HK-2 (cell line): ENCODE measurements at regions not wholly inside any gene's neighbourhood (a gene's known extent, or its start where the extent isn't known, plus 50 kb on each side); places are given as distances from the start of the nearest gene placed in this dataset.
"Not testable (repeated sequence)": the region's sequence is repeated elsewhere in the genome, so short reads cannot be mapped to it uniquely, and the experiment has no call there.

Source experiments
- DNase-seq: peaks from one replicate; pipeline ENCODE4 v3.0.0-alpha.2; 2018; ENCODE audit not compliant: unreplicated experiment

GRCh38 chr3:163555918-163556317, 1522.4 kb downstream of the SI start:
- no peak for DNase-seq

GRCh38 chr3:163552659-163552966, 1525.7 kb downstream of the SI start:
- DNase-seq = no peak

GRCh38 chr3:163551915-163552658, 1526.2 kb downstream of the SI start:
- not testable (repeated sequence) for DNase-seq

GRCh38 chr3:163548015-163548414, 1530.3 kb downstream of the SI start:
- DNase-seq = no peak

- DNase-seq = no peak
Observed at GRCh38 chr3:163547014-163547685, 1531.1 kb downstream of the SI start.

- DNase-seq = no peak
Observed at GRCh38 chr3:163543662-163544061, 1534.6 kb downstream of the SI start.

GRCh38 chr3:163541629-163542028, 1536.7 kb downstream of the SI start:
- DNase-seq = no peak

- DNase-seq = no peak
Observed at GRCh38 chr3:163538387-163538786, 1539.9 kb downstream of the SI start.

- no peak for DNase-seq
Observed at GRCh38 chr3:163533381-163533780, 1544.9 kb downstream of the SI start.

- no peak for DNase-seq
Observed at GRCh38 chr3:163523375-163523774, 1554.9 kb downstream of the SI start.

GRCh38 chr3:163521261-163521660, 1557.0 kb downstream of the SI start:
- no peak for DNase-seq

- no peak for DNase-seq
Observed at GRCh38 chr3:163518065-163518464, 1560.2 kb downstream of the SI start.

GRCh38 chr3:163513149-163513657, 1565.1 kb downstream of the SI start:
- no peak for DNase-seq

GRCh38 chr3:163508206-163508605, 1570.1 kb downstream of the SI start:
- no peak for DNase-seq

- no peak for DNase-seq
Observed at GRCh38 chr3:163504974-163505373, 1573.3 kb downstream of the SI start.

GRCh38 chr3:163499736-163500219, 1578.5 kb downstream of the SI start:
- DNase-seq = not testable (repeated sequence)

GRCh38 chr3:163498842-163499735, 1579.2 kb downstream of the SI start:
- not testable (repeated sequence) for DNase-seq

GRCh38 chr3:163491714-163492113, 1586.6 kb downstream of the SI start:
- no peak for DNase-seq

GRCh38 chr3:163490119-163490518, 1588.2 kb downstream of the SI start:
- peak; percentile 55 for DNase-seq

GRCh38 chr3:163482695-163483094, 1595.6 kb downstream of the SI start:
- no peak for DNase-seq

GRCh38 chr3:163481738-163482137, 1596.6 kb downstream of the SI start:
- DNase-seq = no peak

- no peak for DNase-seq
Observed at GRCh38 chr3:163476179-163476578, 1602.1 kb downstream of the SI start.
